Liver (tissue), 8 donors: ENCODE measurements at regions not wholly inside any gene's neighbourhood (a gene's known extent, or its start where the extent isn't known, plus 50 kb on each side); places are given as distances from the start of the nearest gene placed in this dataset.

Source experiments
- DNase-seq: peaks from one replicate; pipeline ENCODE4 v3.0.0-alpha.2; 2017; ENCODE audit warnings: low spot score
- H3K27ac ChIP-seq, 2 donors: one replicate each; pipeline ENCODE4 v1.7.0; 2013; ENCODE audit warnings: inconsistent platforms in 2 of 2, low read length in 2 of 2, control low read depth in 1 of 2, low read depth in 1 of 2, mild to moderate bottlenecking in 1 of 2
- H3K27me3 ChIP-seq, 4 donors: one replicate each; pipeline versions ENCODE4 v1.6.1 to v1.7.0; 2013; ENCODE audit warnings: low read length in 3 of 4, inconsistent platforms in 1 of 4, mild to moderate bottlenecking in 1 of 4, moderate library complexity in 1 of 4; ENCODE audit not compliant: control insufficient read depth in 4 of 4, insufficient read depth in 4 of 4
- H3K36me3 ChIP-seq, 4 donors: one replicate each; pipeline versions ENCODE4 v1.6.1 to v1.7.0; 2013; ENCODE audit warnings: low read length in 3 of 4, mild to moderate bottlenecking in 3 of 4, low read depth in 1 of 4, moderate library complexity in 1 of 4; ENCODE audit not compliant: control insufficient read depth in 4 of 4, insufficient read depth in 3 of 4
- H3K4me1 ChIP-seq, 4 donors: one replicate each; pipeline versions ENCODE4 v1.6.1 to v1.7.0; 2013; ENCODE audit warnings: low read length in 3 of 4, mild to moderate bottlenecking in 3 of 4, moderate library complexity in 1 of 4; ENCODE audit not compliant: control insufficient read depth in 4 of 4, insufficient read depth in 4 of 4
- H3K4me3 ChIP-seq, 3 donors: one replicate each; pipeline versions ENCODE4 v1.6.1 to v1.7.0; 2013; ENCODE audit warnings: low read length in 3 of 3, control low read depth in 1 of 3, low read depth in 1 of 3, mild to moderate bottlenecking in 1 of 3
- H3K9ac ChIP-seq, 2 donors: one replicate each; pipeline ENCODE4 v1.7.0; 2013; ENCODE audit warnings: low read length in 2 of 2, mild to moderate bottlenecking in 2 of 2, moderate library complexity in 2 of 2, control low read depth in 1 of 2, low read depth in 1 of 2
- H3K9me3 ChIP-seq, 4 donors: one replicate each; pipeline versions ENCODE4 v1.6.1 to v1.7.0; 2013; ENCODE audit warnings: low read length in 3 of 4; ENCODE audit not compliant: control insufficient read depth in 4 of 4
- CTCF ChIP-seq: fragments of 150-350 bp; IDR thresholded peaks from 2 replicates; pipeline ENCODE4 v1.5.1; 2017; ENCODE audit warnings: improper control_type of control experiment, low read depth, low read length; ENCODE audit not compliant: missing input control
- EGR1 ChIP-seq, 2 donors: IDR thresholded peaks; 2 replicates each; pipeline ENCODE4 v1.6.1; 2016 to 2018; ENCODE audit warnings: antibody characterized with exemption in 2 of 2, low read depth in 2 of 2
- FOXA1 ChIP-seq: IDR thresholded peaks from 2 replicates; pipeline ENCODE4 v1.6.1; 2016; ENCODE audit warnings: antibody characterized with exemption
- FOXA2 ChIP-seq: IDR thresholded peaks from 2 replicates; pipeline ENCODE4 v1.6.1; 2016; ENCODE audit warnings: antibody characterized with exemption
- GABPA ChIP-seq, 2 donors: IDR thresholded peaks in 1 of 2; conservative IDR thresholded peaks in 1 of 2; 2 replicates each; pipeline ENCODE4 v1.6.1; 2016; ENCODE audit warnings: antibody characterized with exemption in 2 of 2, mild to moderate bottlenecking in 1 of 2, moderate library complexity in 1 of 2
- HNF4A ChIP-seq, 2 donors: conservative IDR thresholded peaks; 2 replicates each; pipeline ENCODE4 v1.6.1; 2016; ENCODE audit warnings: antibody characterized with exemption in 2 of 2, mild to moderate bottlenecking in 2 of 2
- HNF4G ChIP-seq: IDR thresholded peaks from 2 replicates; pipeline ENCODE4 v1.6.1; 2016; ENCODE audit warnings: antibody characterized with exemption
- JUND ChIP-seq, 2 donors: IDR thresholded peaks; 2 replicates each; pipeline ENCODE4 v1.6.1; 2016; ENCODE audit warnings: antibody characterized with exemption in 2 of 2
- NR2F2 ChIP-seq: IDR thresholded peaks from 2 replicates; pipeline ENCODE4 v1.6.1; 2016; ENCODE audit warnings: antibody characterized with exemption
- RAD21 ChIP-seq, 2 donors: IDR thresholded peaks; 2 replicates each; pipeline ENCODE4 v1.6.1; 2016; ENCODE audit warnings: antibody characterized with exemption in 2 of 2, mild to moderate bottlenecking in 2 of 2
- REST ChIP-seq: IDR thresholded peaks from 2 replicates; pipeline ENCODE4 v1.6.1; 2016; ENCODE audit warnings: antibody characterized with exemption, mild to moderate bottlenecking
- RXRA ChIP-seq, 2 donors: IDR thresholded peaks; 2 replicates each; pipeline ENCODE4 v1.6.1; 2017 to 2018; ENCODE audit warnings: antibody characterized with exemption in 2 of 2, mild to moderate bottlenecking in 1 of 2
- SP1 ChIP-seq: IDR thresholded peaks from 2 replicates; pipeline ENCODE4 v1.6.1; 2018; ENCODE audit warnings: antibody characterized with exemption, mild to moderate bottlenecking
- YY1 ChIP-seq: IDR thresholded peaks from 2 replicates; pipeline ENCODE4 v1.6.1; 2016; ENCODE audit warnings: antibody characterized with exemption, mild to moderate bottlenecking
- ZBTB33 ChIP-seq: IDR thresholded peaks from 2 replicates; pipeline ENCODE4 v1.6.1; 2016; ENCODE audit warnings: antibody characterized with exemption
- WGBS: extraction: QIAGEN DNeasy Blood & Tissue Kit; methylation state at CpG from one replicate; pipeline ENCODE4 v1.1.7; 2013; 5-methylcytosine and 5-hydroxymethylcytosine counted together
- TF ChIP-seq, protein P1 (sequence below): IDR thresholded peaks from 2 replicates; pipeline ENCODE4 v1.6.1; 2016; ENCODE audit warnings: antibody characterized with exemption
- TF ChIP-seq, protein P2 (sequence below): IDR thresholded peaks from 2 replicates; pipeline ENCODE4 v1.6.1; 2016; ENCODE audit warnings: antibody characterized with exemption
- donor health status: healthy.
- donor health status: healthy.
- donor health status: healthy.
- donor health status: healthy.
- donor health status: healthy.

DNA sequence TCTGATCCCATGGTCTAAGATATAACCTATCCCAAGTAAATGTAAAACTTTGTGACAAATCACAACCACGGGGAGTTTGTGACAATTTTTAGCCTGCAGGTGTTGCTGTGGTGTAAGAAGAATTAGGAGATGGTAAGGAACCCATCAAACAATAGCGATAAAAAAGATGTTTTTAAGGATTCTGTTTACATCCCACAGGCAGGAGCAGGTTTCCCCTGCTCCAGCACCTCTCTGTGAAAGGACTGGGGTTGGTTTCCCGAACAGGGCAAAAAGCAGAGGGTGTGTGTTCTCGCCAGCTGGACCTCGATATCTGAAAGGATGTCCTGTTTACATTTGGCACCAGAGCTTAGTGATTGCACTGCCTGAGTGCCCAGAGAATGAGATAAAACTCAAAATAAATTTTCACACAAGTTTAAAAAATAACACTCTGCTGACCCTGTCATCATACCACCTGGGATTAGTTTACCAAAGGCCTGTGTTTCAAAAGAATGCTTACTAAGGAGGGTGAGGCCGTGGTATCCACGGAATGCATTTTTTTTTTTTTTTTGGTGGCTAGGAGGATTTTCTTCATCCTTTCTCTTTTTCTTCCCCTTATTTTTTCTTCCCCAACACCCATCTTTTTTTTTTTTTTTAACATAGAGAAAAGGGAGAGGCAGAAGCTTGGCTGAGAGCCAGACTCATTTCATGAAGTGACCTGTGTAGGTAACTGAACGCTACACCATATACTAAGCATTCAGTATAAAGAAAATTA, 151.8 kb upstream of the DPH6 start:
- Histone ChIP-seq H3K4me1 (peaks cover 1 to 13% (median 10%) of the 10 kb centered on the region in 4 donors), H3K4me3 (no peak overlapping the region), H3K27ac (no peak overlapping the region), H3K36me3 (no peaks in the 10 kb centered on the region), H3K9ac (no peak overlapping the region), H3K9me3 (no peaks in the 10 kb centered on the region), H3K27me3 (no peaks in the 10 kb centered on the region)
- peak; percentile 14 for TF ChIP-seq SP1
- TF ChIP-seq CTCF: peak; percentile 10
- no peak for TF ChIP-seq YY1
- TF ChIP-seq RAD21 (IDR thresholded peaks at IDR 0.05): peak; percentile 36 to 56
- peak; percentile 52 for TF ChIP-seq REST
- peak; percentile 62 for TF ChIP-seq FOXA2
- peak; percentile 51 for TF ChIP-seq FOXA1
- TF ChIP-seq, protein P1, sequence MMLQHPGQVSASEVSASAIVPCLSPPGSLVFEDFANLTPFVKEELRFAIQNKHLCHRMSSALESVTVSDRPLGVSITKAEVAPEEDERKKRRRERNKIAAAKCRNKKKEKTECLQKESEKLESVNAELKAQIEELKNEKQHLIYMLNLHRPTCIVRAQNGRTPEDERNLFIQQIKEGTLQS: no peak
- TF ChIP-seq HNF4A (conservative IDR thresholded peaks at IDR 0.05): peak in 1 of 2 donors; percentile 40
- TF ChIP-seq RXRA (IDR thresholded peaks at IDR 0.05): peak in 1 of 2 donors; percentile 40
- TF ChIP-seq NR2F2: no peak
- no peak for DNase-seq
- 21% methylated on average over 8 of the region's 8 CpGs for WGBS

GRCh38 chr15:35698331-35698730, 152.4 kb upstream of the DPH6 start:
- H3K9me3 ChIP-seq: no peaks in the 10 kb centered on the region
- no peak overlapping the region for H3K9ac ChIP-seq
- H3K36me3 ChIP-seq: no peaks in the 10 kb centered on the region
- H3K4me3 ChIP-seq: no peak overlapping the region
- H3K27ac ChIP-seq: no peak overlapping the region
- WGBS: 84% methylated on average over 4 of the region's 4 CpGs
- no peaks in the 10 kb centered on the region for H3K27me3 ChIP-seq
- peaks cover 1 to 13% (median 10%) of the 10 kb centered on the region in 4 donors for H3K4me1 ChIP-seq
- DNase-seq: no peak
- TF ChIP-seq GABPA (IDR thresholded peaks at IDR 0.05 in 1 of 2, conservative IDR thresholded peaks at IDR 0.05 in 1 of 2): no peak
- TF ChIP-seq ZBTB33: no peak
- no peak for TF ChIP-seq NR2F2
- TF ChIP-seq RAD21 (IDR thresholded peaks at IDR 0.05): no peak
- no peak for TF ChIP-seq HNF4G
- no peak for TF ChIP-seq SP1
- TF ChIP-seq RXRA (IDR thresholded peaks at IDR 0.05): no peak
- no peak for TF ChIP-seq CTCF
- TF ChIP-seq, protein P1: no peak
- TF ChIP-seq EGR1 (IDR thresholded peaks at IDR 0.05; ENCODE audit: low read depth in 2 of 2): no peak
- no peak for TF ChIP-seq HNF4A (conservative IDR thresholded peaks at IDR 0.05)
- TF ChIP-seq, protein P2, sequence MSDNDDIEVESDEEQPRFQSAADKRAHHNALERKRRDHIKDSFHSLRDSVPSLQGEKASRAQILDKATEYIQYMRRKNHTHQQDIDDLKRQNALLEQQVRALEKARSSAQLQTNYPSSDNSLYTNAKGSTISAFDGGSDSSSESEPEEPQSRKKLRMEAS: no peak
- no peak for TF ChIP-seq FOXA1
- TF ChIP-seq JUND (IDR thresholded peaks at IDR 0.05): no peak
